Pancreas (tissue), 10 donors: ENCODE measurements at regions not wholly inside any gene's neighbourhood (a gene's known extent, or its start where the extent isn't known, plus 50 kb on each side); places are given as distances from the start of the nearest gene placed in this dataset.
"Not testable (repeated sequence)": the region's sequence is repeated elsewhere in the genome, so short reads cannot be mapped to it uniquely, and the experiment has no call there.

ENCODE experiments used
- ATAC-seq, 4 donors: fragments of 200-7000 bp; cut with Tn5 transposase; one replicate each; pipeline versions ENCODE4 v1.8.0 to v1.9.1; 2020; ENCODE audit warnings: mild to moderate bottlenecking in 4 of 4, moderate library complexity in 4 of 4
- DNase-seq, 6 donors: peaks; one replicate each; pipeline ENCODE4 v3.0.0-alpha.2; 2020
- FAIRE-seq: peaks from 2 replicates; lab custom pipeline; 2012; peaks lifted over from hg19 to GRCh38; lab: Jason Lieb, UNC
- H3K27ac ChIP-seq, 4 donors: fragments of 200-600 bp; sonication (generic); 1 replicate in 3 of 4; 2 replicates in 1 of 4; pipeline versions ENCODE4 v1.5.0 to v1.8.0; 2020
- H3K27me3 ChIP-seq, 4 donors: fragments of 200-600 bp; one replicate each; pipeline ENCODE4 v1.8.0; 2021
- H3K36me3 ChIP-seq, 3 donors: fragments of 200-600 bp; sonication (generic) in 1 of 3; one replicate each; pipeline versions ENCODE4 v1.5.0 to v1.8.0; 2020 to 2021
- H3K4me1 ChIP-seq, 3 donors: fragments of 200-600 bp; one replicate each; pipeline ENCODE4 v1.8.0; 2021
- H3K4me3 ChIP-seq, 4 donors: fragments of 200-600 bp; sonication (generic) in 2 of 4; one replicate each; pipeline versions ENCODE4 v1.5.0 to v1.8.0; 2020 to 2021
- H3K9me3 ChIP-seq, 4 donors: fragments of 200-600 bp; one replicate each; pipeline ENCODE4 v1.8.0; 2021
- WGBS, 2 donors: extraction: QIAGEN DNeasy Blood & Tissue Kit; methylation state at CpG; one replicate each; pipeline ENCODE4 v1.1.7; 2013; 5-methylcytosine and 5-hydroxymethylcytosine counted together
- intact Hi-C, 3 donors: fragments of 100-400 bp; cut with DNase I; formaldehyde crosslinking; loops; one replicate each; pipeline versions ENCODE4 v1.11.1 to v1.14.2; 2022
- TF ChIP-seq, protein P1 (sequence below), 4 donors: fragments of 200-600 bp; sonication (generic) in 3 of 4; IDR thresholded peaks; one replicate each; pipeline versions ENCODE4 v1.5.0 to v1.8.0; 2021; ENCODE audit warnings: antibody characterized with exemption in 4 of 4
- donor health status: healthy with polysubstance abuse.
- donor health status: DM: no; HTN: no; CAD: no; lungs with moderate emphysema.
- donor health status: DM: no; HTN: no; CAD: no.
- donor health status: control.
- donor health status: control.
- donor health status: Bipolar disorder and iron deficiency.
- donor health status: DM: yes; HTN: yes; CAD: no.
- donor health status: DM: no; HTN: no; CAD: no.
- donor health status: DM: no; HTN: no; CAD: no.
- donor health status: DM: yes; HTN: yes; CAD: no.

DNA sequence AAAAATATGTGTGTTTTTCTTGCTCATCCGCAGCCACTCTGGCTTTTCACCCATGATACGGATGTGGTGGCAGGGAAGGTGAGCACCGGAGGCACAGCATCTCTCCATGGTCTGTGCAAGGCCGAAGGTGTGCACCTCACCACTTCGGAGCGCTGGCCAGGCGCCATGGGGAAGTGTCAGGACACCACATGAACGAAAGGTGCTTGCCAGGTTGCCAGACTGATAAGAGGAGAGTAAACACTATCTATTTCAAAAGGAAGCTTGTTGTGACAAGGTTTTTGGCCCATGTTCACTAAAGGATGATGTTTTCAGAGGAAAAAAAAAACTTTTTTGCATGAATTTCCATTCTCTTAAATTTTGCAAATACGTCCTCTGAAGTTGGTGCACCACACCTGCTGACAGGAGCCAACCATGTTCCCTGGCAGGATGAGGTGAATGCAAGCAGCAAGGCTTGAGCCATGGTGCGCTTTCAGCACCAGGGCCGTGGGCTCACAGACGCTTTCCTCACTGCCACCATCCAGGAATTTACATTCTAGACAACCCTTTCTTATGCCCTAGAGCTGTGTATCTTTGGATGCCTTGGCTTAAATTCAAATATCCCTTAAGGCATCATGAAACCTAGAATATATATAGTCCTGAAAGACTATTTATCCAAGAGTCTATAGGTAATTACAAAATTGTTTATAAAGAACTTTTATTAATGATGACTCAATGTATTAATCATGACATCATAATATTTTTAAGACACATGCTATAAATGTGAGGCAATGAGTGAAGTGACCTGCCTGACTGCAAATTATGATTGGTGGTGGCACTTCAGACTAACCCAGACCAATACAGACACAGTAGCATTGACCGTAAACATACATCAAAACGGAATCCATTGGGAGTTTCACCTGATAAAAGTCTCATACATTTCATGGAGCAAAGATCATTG, 234.5 kb downstream of the TFAP2A start:
- 57 to 63% methylated on average over 14 of the region's 14 CpGs for WGBS, 2 donors
- H3K27me3 ChIP-seq, result no peaks in the 10 kb centered on the region
- intact Hi-C loops, result no loop called here
- H3K36me3 ChIP-seq, result no peaks in the 10 kb centered on the region
- H3K27ac ChIP-seq, result no peak overlapping the region
- H3K4me3 ChIP-seq, result no peak overlapping the region
- peak in 1 of 6 donors; percentile 53 for DNase-seq
- no peaks in the 10 kb centered on the region for H3K4me1 ChIP-seq
- no peaks in the 10 kb centered on the region for H3K9me3 ChIP-seq
- FAIRE-seq, result no peak
- TF ChIP-seq, protein P1, sequence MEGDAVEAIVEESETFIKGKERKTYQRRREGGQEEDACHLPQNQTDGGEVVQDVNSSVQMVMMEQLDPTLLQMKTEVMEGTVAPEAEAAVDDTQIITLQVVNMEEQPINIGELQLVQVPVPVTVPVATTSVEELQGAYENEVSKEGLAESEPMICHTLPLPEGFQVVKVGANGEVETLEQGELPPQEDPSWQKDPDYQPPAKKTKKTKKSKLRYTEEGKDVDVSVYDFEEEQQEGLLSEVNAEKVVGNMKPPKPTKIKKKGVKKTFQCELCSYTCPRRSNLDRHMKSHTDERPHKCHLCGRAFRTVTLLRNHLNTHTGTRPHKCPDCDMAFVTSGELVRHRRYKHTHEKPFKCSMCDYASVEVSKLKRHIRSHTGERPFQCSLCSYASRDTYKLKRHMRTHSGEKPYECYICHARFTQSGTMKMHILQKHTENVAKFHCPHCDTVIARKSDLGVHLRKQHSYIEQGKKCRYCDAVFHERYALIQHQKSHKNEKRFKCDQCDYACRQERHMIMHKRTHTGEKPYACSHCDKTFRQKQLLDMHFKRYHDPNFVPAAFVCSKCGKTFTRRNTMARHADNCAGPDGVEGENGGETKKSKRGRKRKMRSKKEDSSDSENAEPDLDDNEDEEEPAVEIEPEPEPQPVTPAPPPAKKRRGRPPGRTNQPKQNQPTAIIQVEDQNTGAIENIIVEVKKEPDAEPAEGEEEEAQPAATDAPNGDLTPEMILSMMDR (IDR thresholded peaks at IDR 0.05), result no peak
- no peak for ATAC-seq

DNA sequence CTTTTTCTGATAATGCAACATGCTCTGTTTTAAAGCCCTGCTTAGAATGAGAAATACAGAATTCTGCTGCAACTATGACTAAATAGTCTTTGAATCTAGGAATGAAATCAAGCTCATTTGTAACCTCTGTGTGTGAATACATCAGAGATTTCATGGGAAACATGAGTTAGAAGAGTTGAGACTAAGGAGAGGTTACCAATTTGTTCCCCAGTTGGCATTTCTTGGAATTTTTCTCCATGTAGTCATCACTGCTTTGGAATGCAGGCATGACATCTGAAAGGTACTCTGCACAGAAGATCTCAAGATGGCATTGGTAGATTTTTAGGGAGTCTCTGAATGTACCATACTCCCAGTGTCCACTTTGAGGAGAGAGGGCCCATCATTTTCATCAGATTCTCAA, 237.2 kb downstream of the TFAP2A start:
- intact Hi-C loops, result no loop called here
- H3K4me3 ChIP-seq, result no peak overlapping the region
- DNase-seq (no peak), FAIRE-seq (no peak), ATAC-seq (no peak)
- H3K9me3 ChIP-seq, result no peaks in the 10 kb centered on the region
- no peaks in the 10 kb centered on the region for H3K27me3 ChIP-seq
- H3K4me1 ChIP-seq, result no peaks in the 10 kb centered on the region
- no peaks in the 10 kb centered on the region for H3K36me3 ChIP-seq
- H3K27ac ChIP-seq, result no peak overlapping the region
- TF ChIP-seq, protein P1 (IDR thresholded peaks at IDR 0.05), result no peak

DNA sequence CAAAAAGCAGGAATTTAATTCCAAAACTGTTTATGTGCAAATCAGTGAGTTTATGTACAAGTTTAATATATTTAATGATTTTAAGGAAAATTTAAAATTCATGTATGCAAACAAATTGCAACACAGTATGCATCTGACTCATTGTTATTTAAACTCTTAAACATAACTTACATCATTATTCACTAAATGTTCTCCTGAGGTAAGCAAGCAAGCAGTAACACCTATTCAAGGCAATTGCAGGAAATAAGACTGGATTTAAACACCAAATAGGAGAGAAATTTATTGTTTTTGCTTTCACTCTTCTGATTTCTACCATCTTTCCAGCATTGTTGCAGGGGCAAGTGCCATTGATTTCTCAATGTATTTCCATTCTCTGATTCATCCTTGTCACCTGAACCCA, 239.5 kb downstream of the TFAP2A start:
- intact Hi-C loops, result no loop called here
- H3K27me3 ChIP-seq, result no peaks in the 10 kb centered on the region
- TF ChIP-seq, protein P1 (IDR thresholded peaks at IDR 0.05), result no peak
- no peaks in the 10 kb centered on the region for H3K4me1 ChIP-seq
- FAIRE-seq (no peak), ATAC-seq (no peak), DNase-seq (no peak)
- no peaks in the 10 kb centered on the region for H3K36me3 ChIP-seq
- no peak overlapping the region for H3K27ac ChIP-seq
- no peaks in the 10 kb centered on the region for H3K9me3 ChIP-seq
- H3K4me3 ChIP-seq, result no peak overlapping the region

DNA sequence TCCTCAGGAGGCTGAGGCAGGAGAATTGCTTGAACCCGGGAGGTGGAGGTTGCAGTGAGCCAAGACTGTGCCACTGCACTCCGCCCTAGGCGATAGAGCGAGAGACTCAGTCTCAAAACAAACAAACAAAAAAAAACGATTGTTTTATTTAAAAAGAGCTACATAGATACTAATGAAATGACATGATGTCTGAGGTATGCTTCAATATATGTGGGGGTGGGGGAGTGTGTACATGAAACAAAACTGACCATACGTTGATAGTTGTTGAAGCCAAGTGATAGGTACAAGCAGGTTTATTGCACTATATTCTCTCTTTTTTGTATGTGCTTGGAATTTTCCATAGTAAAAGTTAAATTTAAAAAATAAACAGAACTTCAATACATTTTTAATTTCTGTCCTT, 240.1 kb downstream of the TFAP2A start:
- H3K36me3 ChIP-seq, result no peaks in the 10 kb centered on the region
- no peaks in the 10 kb centered on the region for H3K27me3 ChIP-seq
- DNase-seq, result no peak
- no peaks in the 10 kb centered on the region for H3K4me1 ChIP-seq
- WGBS, 2 donors, result 70 to 71% methylated on average over 6 of the region's 6 CpGs
- H3K9me3 ChIP-seq, result no peaks in the 10 kb centered on the region
- no peak overlapping the region for H3K4me3 ChIP-seq
- TF ChIP-seq, protein P1 (IDR thresholded peaks at IDR 0.05), result no peak
- no peak for FAIRE-seq
- intact Hi-C loops, result no loop called here
- H3K27ac ChIP-seq, result no peak overlapping the region
- no peak for ATAC-seq

DNA sequence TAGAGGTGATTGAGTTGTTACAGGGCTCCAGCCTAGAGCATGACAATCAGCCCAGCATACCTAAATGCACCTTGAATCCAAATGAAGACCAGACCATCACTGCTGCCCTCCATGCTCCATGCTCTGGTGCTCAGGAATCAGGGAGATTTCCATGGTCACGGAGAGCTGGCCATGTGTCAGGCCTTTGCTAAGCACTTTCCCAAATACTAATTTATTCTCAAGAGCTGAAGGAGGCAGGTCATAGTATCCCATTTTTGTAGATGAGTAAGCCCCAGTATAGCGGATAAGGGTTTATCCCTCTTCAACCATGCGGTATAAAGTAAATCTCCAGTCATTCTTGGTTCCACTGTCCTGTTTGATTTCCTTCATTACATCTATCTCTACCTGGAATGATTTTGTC, 240.8 kb downstream of the TFAP2A start:
- FAIRE-seq, result no peak
- 88 to 92% methylated on average over 3 of the region's 3 CpGs for WGBS, 2 donors
- no peaks in the 10 kb centered on the region for H3K9me3 ChIP-seq

DNA sequence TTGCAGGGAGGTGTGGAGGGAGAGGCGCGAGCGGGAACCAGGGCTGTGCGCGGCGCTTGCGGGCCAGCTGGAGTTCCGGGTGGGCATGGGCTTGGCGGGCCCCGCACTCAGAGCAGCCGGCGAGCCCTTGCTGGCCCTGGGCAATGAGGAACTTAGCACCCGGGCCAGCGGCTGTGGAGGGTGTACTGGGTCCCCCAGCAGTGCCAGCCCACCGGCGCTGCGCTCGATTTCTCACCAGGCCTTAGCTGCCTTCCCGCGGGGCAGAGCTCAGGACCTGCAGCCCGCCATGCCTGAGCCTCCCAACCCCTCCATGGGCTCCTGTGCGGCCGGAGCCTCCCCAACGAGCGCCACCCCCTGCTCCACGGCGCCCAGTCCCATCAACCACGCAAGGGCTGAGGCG, 243.2 kb downstream of the TFAP2A start:
- H3K36me3 ChIP-seq, ATAC-seq, H3K27me3 ChIP-seq, FAIRE-seq, H3K4me1 ChIP-seq, H3K9me3 ChIP-seq, H3K27ac ChIP-seq, H3K4me3 ChIP-seq, DNase-seq, intact Hi-C loops: not testable (repeated sequence)
- 89 to 96% methylated on average over 18 to 29 of the region's 29 CpGs for WGBS, 2 donors

More for the DNA sequence above, 240.8 kb downstream of the TFAP2A start:
- Histone ChIP-seq H3K4me3 (no peak overlapping the region), H3K27me3 (no peaks in the 10 kb centered on the region), H3K36me3 (no peaks in the 10 kb centered on the region), H3K27ac (no peak overlapping the region), H3K4me1 (no peaks in the 10 kb centered on the region)
- ATAC-seq, result no peak
- no peak for DNase-seq
- TF ChIP-seq, protein P1 (IDR thresholded peaks at IDR 0.05), result no peak
- intact Hi-C loops, result no loop called here
